C4-2B (cell line): ENCODE measurements at regions not wholly inside any gene's neighbourhood (a gene's known extent, or its start where the extent isn't known, plus 50 kb on each side); places are given as distances from the start of the nearest gene placed in this dataset.

Source experiments
- ZFX ChIP-seq: fragments of 450-650 bp; IDR thresholded peaks from 2 replicates; pipeline ENCODE4 v1.6.1; 2017
- TF ChIP-seq, protein P1 (sequence below): fragments of 450-650 bp; conservative IDR thresholded peaks from 2 replicates; pipeline ENCODE4 v1.5.1; 2017; ENCODE audit warnings: mild to moderate bottlenecking

DNA sequence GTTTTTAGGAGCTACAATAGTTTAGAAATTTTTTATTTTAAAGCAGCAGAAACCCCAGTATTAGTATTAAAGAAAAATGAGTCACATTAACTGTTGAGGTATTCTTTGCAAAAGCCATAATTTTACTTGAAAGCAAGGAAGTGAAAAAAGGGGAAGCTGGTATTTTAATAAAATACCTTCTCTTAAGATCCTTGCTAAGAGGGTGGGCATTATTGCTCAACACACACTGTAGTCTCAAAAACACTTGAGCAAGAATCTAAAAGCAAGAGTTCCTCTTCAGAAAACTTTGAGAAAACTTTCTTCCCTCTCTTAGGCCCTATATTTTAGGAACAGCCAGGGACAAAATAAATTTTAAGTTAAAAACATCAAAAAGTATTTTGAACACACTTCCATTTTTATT lies 259.4 kb upstream of the DIAPH2 start:
- TF ChIP-seq, protein P1, sequence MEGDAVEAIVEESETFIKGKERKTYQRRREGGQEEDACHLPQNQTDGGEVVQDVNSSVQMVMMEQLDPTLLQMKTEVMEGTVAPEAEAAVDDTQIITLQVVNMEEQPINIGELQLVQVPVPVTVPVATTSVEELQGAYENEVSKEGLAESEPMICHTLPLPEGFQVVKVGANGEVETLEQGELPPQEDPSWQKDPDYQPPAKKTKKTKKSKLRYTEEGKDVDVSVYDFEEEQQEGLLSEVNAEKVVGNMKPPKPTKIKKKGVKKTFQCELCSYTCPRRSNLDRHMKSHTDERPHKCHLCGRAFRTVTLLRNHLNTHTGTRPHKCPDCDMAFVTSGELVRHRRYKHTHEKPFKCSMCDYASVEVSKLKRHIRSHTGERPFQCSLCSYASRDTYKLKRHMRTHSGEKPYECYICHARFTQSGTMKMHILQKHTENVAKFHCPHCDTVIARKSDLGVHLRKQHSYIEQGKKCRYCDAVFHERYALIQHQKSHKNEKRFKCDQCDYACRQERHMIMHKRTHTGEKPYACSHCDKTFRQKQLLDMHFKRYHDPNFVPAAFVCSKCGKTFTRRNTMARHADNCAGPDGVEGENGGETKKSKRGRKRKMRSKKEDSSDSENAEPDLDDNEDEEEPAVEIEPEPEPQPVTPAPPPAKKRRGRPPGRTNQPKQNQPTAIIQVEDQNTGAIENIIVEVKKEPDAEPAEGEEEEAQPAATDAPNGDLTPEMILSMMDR, result no peak
- TF ChIP-seq ZFX, result no peak
